CD4-positive, alpha-beta memory T cell (primary cell): ENCODE measurements at regions not wholly inside any gene's neighbourhood (a gene's known extent, or its start where the extent isn't known, plus 50 kb on each side); places are given as distances from the start of the nearest gene placed in this dataset.

Experiments
- CTCF ChIA-PET: fragments of 350-600 bp; sonication (Branson Sonifier 250); formaldehyde crosslinking; loops from one replicate; lab custom pipeline; 2021; ENCODE audit warnings: inconsistent platforms; ENCODE audit not compliant: partially characterized antibody; lab: Charles Lee
- POLR2A ChIA-PET: fragments of 350-600 bp; sonication (Branson Sonifier 250); formaldehyde crosslinking; loops from one replicate; lab custom pipeline; 2021; ENCODE audit not compliant: partially characterized antibody; lab: Charles Lee
- DNase-seq, 5 donors: peaks; one replicate each; pipeline versions ENCODE4 v3.0.0 to v3.0.0-alpha.2; 2020 to 2022; ENCODE audit warnings: mixed read lengths in 1 of 5
- H3K27ac ChIP-seq: one replicate; pipeline ENCODE4 v1.7.0; 2013; ENCODE audit warnings: low read depth, low read length
- H3K27me3 ChIP-seq: 2 replicates; pipeline ENCODE4 v1.7.0; 2013; ENCODE audit warnings: mild to moderate bottlenecking, low read length, moderate library complexity; ENCODE audit not compliant: insufficient read depth
- H3K36me3 ChIP-seq: 2 replicates; pipeline ENCODE4 v1.7.0; 2013; ENCODE audit warnings: mild to moderate bottlenecking, low read length, moderate library complexity; ENCODE audit not compliant: insufficient read depth
- H3K4me1 ChIP-seq: 2 replicates; pipeline ENCODE4 v1.7.0; 2013; ENCODE audit warnings: mild to moderate bottlenecking, low read length, moderate library complexity; ENCODE audit not compliant: insufficient read depth
- H3K4me3 ChIP-seq, 2 donors: one replicate each; pipeline ENCODE4 v1.7.0; 2013; ENCODE audit warnings: low read length in 2 of 2, mild to moderate bottlenecking in 1 of 2
- H3K9me3 ChIP-seq, 2 donors: one replicate each; pipeline ENCODE4 v1.7.0; 2013; ENCODE audit warnings: low read length in 2 of 2, control low read depth in 1 of 2; ENCODE audit not compliant: control insufficient read depth in 1 of 2
- H3K27ac Mint-ChIP-seq, 7 donors: one replicate each; pipeline ENCODE4 v1.8.0; 2020 to 2021; ENCODE audit warnings: mixed read lengths in 7 of 7, mild to moderate bottlenecking in 6 of 7, inconsistent platforms in 3 of 7, moderate library complexity in 3 of 7
- H3K27me3 Mint-ChIP-seq, 2 donors: one replicate each; pipeline ENCODE4 v1.8.0; 2020 to 2021; ENCODE audit warnings: mixed read lengths in 2 of 2
- H3K36me3 Mint-ChIP-seq, 2 donors: one replicate each; pipeline ENCODE4 v1.8.0; 2020 to 2021; ENCODE audit warnings: mixed read lengths in 2 of 2, inconsistent platforms in 1 of 2, mild to moderate bottlenecking in 1 of 2
- H3K4me1 Mint-ChIP-seq, 4 donors: one replicate each; pipeline ENCODE4 v1.8.0; 2020 to 2021; ENCODE audit warnings: mixed read lengths in 4 of 4, mild to moderate bottlenecking in 1 of 4
- H3K4me3 Mint-ChIP-seq, 8 donors: one replicate each; pipeline ENCODE4 v1.8.0; 2020 to 2021; ENCODE audit warnings: mixed read lengths in 8 of 8, mild to moderate bottlenecking in 7 of 8, moderate library complexity in 6 of 8, inconsistent platforms in 3 of 8
- H3K9me3 Mint-ChIP-seq, 8 donors: one replicate each; pipeline ENCODE4 v1.8.0; 2020 to 2021; ENCODE audit warnings: mixed read lengths in 8 of 8, mild to moderate bottlenecking in 5 of 8, inconsistent platforms in 3 of 8, moderate library complexity in 1 of 8
- intact Hi-C: fragments of 100-400 bp; cut with micrococcal nuclease; formaldehyde crosslinking; loops from one replicate; pipeline ENCODE4 v1.15.1; 2023

GRCh38 chr9:85344901-85345300 is 396.9 kb downstream of the AGTPBP1 start:
- no peak overlapping the region for H3K27ac ChIP-seq
- no peak for DNase-seq
- no peak overlapping the region for H3K4me3 ChIP-seq
- Mint-ChIP-seq H3K36me3 (no peaks in the 10 kb centered on the region), H3K9me3 (peaks cover 0 to 2% (median 0%) of the 10 kb centered on the region in 8 donors), H3K27ac (no peak overlapping the region), H3K27me3 (peaks cover 0 to 1% of the 10 kb centered on the region in 2 donors), H3K4me3 (no peak overlapping the region), H3K4me1 (no peaks in the 10 kb centered on the region)
- CTCF ChIA-PET, result no interaction called here
- no peaks in the 10 kb centered on the region for H3K36me3 ChIP-seq
- H3K4me1 ChIP-seq, result no peaks in the 10 kb centered on the region
- POLR2A ChIA-PET, result no interaction called here
- H3K9me3 ChIP-seq, result no peaks in the 10 kb centered on the region
- intact Hi-C loops, result no loop called here
- no peaks in the 10 kb centered on the region for H3K27me3 ChIP-seq

GRCh38 chr9:85339338-85339737 is 402.4 kb downstream of the AGTPBP1 start:
- H3K36me3 ChIP-seq, result no peaks in the 10 kb centered on the region
- CTCF ChIA-PET, result no interaction called here
- Mint-ChIP-seq H3K27me3 (peaks cover 0 to 1% of the 10 kb centered on the region in 2 donors), H3K36me3 (no peaks in the 10 kb centered on the region), H3K9me3 (peaks cover 0 to 4% (median 2%) of the 10 kb centered on the region in 8 donors), H3K4me3 (no peak overlapping the region), H3K4me1 (no peaks in the 10 kb centered on the region), H3K27ac (no peak overlapping the region)
- no peak for DNase-seq
- intact Hi-C loops, result no loop called here
- no peak overlapping the region for H3K4me3 ChIP-seq
- no peaks in the 10 kb centered on the region for H3K4me1 ChIP-seq
- no peak overlapping the region for H3K27ac ChIP-seq
- H3K27me3 ChIP-seq, result no peaks in the 10 kb centered on the region
- POLR2A ChIA-PET, result no interaction called here
- no peaks in the 10 kb centered on the region for H3K9me3 ChIP-seq

- H3K36me3 ChIP-seq, result no peaks in the 10 kb centered on the region
- ChIA-PET CTCF (no interaction called here), POLR2A (no interaction called here)
- Mint-ChIP-seq H3K27ac (no peak overlapping the region), H3K4me3 (no peak overlapping the region), H3K4me1 (no peaks in the 10 kb centered on the region), H3K9me3 (peaks cover 0 to under 1% (median 0%) of the 10 kb centered on the region in 8 donors), H3K27me3 (peaks cover 0 to 3% of the 10 kb centered on the region in 2 donors), H3K36me3 (no peaks in the 10 kb centered on the region)
- intact Hi-C loops, result no loop called here
- H3K27me3 ChIP-seq, result no peaks in the 10 kb centered on the region
- H3K9me3 ChIP-seq, result no peaks in the 10 kb centered on the region
- H3K4me3 ChIP-seq, result no peak overlapping the region
- no peaks in the 10 kb centered on the region for H3K4me1 ChIP-seq
- no peak overlapping the region for H3K27ac ChIP-seq
- DNase-seq, result no peak
Observed at GRCh38 chr9:85334228-85334627, 407.5 kb downstream of the AGTPBP1 start.

GRCh38 chr9:85332487-85332886 is 409.3 kb downstream of the AGTPBP1 start:
- Histone ChIP-seq H3K9me3 (no peaks in the 10 kb centered on the region), H3K36me3 (no peaks in the 10 kb centered on the region), H3K4me3 (no peak overlapping the region), H3K4me1 (no peaks in the 10 kb centered on the region), H3K27me3 (no peaks in the 10 kb centered on the region), H3K27ac (no peak overlapping the region)
- H3K36me3 Mint-ChIP-seq, result no peaks in the 10 kb centered on the region
- no peak overlapping the region for H3K27ac Mint-ChIP-seq
- no peaks in the 10 kb centered on the region for H3K9me3 Mint-ChIP-seq
- no peaks in the 10 kb centered on the region for H3K4me1 Mint-ChIP-seq
- POLR2A ChIA-PET, result no interaction called here
- intact Hi-C loops, result no loop called here
- peaks cover 0 to 3% of the 10 kb centered on the region in 2 donors for H3K27me3 Mint-ChIP-seq
- no peak overlapping the region for H3K4me3 Mint-ChIP-seq
- CTCF ChIA-PET, result no interaction called here
- no peak for DNase-seq

- POLR2A ChIA-PET, result no interaction called here
- H3K27ac ChIP-seq, result no peak overlapping the region
- Mint-ChIP-seq H3K4me3 (no peak overlapping the region), H3K27ac (no peak overlapping the region), H3K9me3 (peaks cover 0 to 7% (median 0%) of the 10 kb centered on the region in 8 donors), H3K4me1 (no peaks in the 10 kb centered on the region), H3K36me3 (no peaks in the 10 kb centered on the region), H3K27me3 (peaks cover 1 to 3% of the 10 kb centered on the region in 2 donors)
- H3K4me3 ChIP-seq, result no peak overlapping the region
- H3K27me3 ChIP-seq, result no peaks in the 10 kb centered on the region
- no peak for DNase-seq
- H3K9me3 ChIP-seq, result no peaks in the 10 kb centered on the region
- no peaks in the 10 kb centered on the region for H3K4me1 ChIP-seq
- no peaks in the 10 kb centered on the region for H3K36me3 ChIP-seq
- intact Hi-C loops, result no loop called here
- CTCF ChIA-PET, result no interaction called here
Observed at GRCh38 chr9:85331626-85332025, 410.1 kb downstream of the AGTPBP1 start.

- no peak for DNase-seq
- intact Hi-C loops, result no loop called here
- peaks cover 4 to 24% (median 10%) of the 10 kb centered on the region in 8 donors for H3K9me3 Mint-ChIP-seq
- Histone ChIP-seq H3K4me1 (no peaks in the 10 kb centered on the region), H3K27me3 (no peaks in the 10 kb centered on the region), H3K36me3 (no peaks in the 10 kb centered on the region), H3K9me3 (no peaks in the 10 kb centered on the region), H3K4me3 (no peak overlapping the region), H3K27ac (no peak overlapping the region)
- POLR2A ChIA-PET, result no interaction called here
- H3K4me1 Mint-ChIP-seq, result no peaks in the 10 kb centered on the region
- peaks cover 5 to 7% of the 10 kb centered on the region in 2 donors for H3K27me3 Mint-ChIP-seq
- no peak overlapping the region for H3K4me3 Mint-ChIP-seq
- H3K27ac Mint-ChIP-seq, result no peak overlapping the region
- CTCF ChIA-PET, result no interaction called here
- no peaks in the 10 kb centered on the region for H3K36me3 Mint-ChIP-seq
Observed at GRCh38 chr9:85322592-85322991, 419.2 kb downstream of the AGTPBP1 start.

- DNase-seq, result no peak
- Mint-ChIP-seq H3K36me3 (no peaks in the 10 kb centered on the region), H3K4me3 (no peak overlapping the region), H3K27me3 (peaks cover 3 to 7% of the 10 kb centered on the region in 2 donors), H3K4me1 (no peaks in the 10 kb centered on the region), H3K27ac (no peak overlapping the region), H3K9me3 (peaks cover 4 to 18% (median 10%) of the 10 kb centered on the region in 8 donors)
- CTCF ChIA-PET, result no interaction called here
- Histone ChIP-seq H3K27ac (no peak overlapping the region), H3K9me3 (no peaks in the 10 kb centered on the region), H3K4me1 (no peaks in the 10 kb centered on the region), H3K27me3 (no peaks in the 10 kb centered on the region), H3K36me3 (no peaks in the 10 kb centered on the region), H3K4me3 (no peak overlapping the region)
- POLR2A ChIA-PET, result no interaction called here
- intact Hi-C loops, result no loop called here
Observed at GRCh38 chr9:85321561-85321960, 420.2 kb downstream of the AGTPBP1 start.
